GM10266 (cell line): ENCODE measurements at regions not wholly inside any gene's neighbourhood (a gene's known extent, or its start where the extent isn't known, plus 50 kb on each side); places are given as distances from the start of the nearest gene placed in this dataset.

Experiments used
- DNase-seq: peaks from one replicate; pipeline ENCODE4 v3.0.0; 2012; ENCODE audit errors: extremely low spot score
- TF ChIP-seq, protein P1 (sequence below): IDR thresholded peaks from 2 replicates; pipeline ENCODE4 v1.5.1; 2012; ENCODE audit warnings: mild to moderate bottlenecking, low read depth; ENCODE audit not compliant: control insufficient read depth, insufficient read depth; ENCODE audit errors: missing control alignments

DNA sequence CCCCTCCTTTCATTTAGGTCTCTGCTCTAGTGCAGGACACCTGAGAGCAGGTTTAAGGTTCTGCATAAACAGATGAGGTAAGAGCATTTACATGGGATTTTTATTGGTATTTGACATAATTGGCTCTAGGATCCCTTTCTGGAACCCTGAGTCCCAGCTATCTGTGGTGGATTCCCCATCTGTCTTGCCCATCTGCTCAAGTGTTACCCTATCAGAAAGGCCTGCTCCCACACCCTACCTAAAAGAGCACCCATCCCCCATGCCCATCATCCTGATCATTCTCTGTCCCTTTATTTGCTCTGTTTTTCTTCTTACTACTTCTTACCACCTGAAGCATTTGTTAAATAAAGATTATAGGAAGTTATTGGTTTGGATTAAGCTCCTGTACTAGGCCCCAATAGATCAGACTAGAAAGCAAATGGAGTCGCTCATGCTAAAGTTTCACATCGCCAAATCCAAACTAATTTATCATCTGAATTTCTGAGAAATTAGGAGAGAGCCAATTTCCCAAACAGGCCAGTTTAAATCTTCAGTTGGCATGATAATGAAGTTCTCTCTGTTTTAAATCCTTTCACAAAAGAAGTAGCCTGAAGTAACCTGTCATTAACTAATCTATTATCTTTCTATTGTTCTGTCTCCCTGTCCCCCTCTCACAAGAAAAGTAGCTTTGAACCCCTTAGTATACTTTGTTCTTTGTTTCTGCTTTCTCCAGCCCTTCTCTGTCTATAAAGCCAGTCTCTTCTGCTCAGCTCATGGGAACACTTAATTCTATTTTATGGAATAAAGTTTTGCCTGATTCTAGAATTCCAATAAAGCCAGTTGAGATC, 178.6 kb downstream of the ZNF674 start:
- DNase-seq = no peak
- TF ChIP-seq, protein P1, sequence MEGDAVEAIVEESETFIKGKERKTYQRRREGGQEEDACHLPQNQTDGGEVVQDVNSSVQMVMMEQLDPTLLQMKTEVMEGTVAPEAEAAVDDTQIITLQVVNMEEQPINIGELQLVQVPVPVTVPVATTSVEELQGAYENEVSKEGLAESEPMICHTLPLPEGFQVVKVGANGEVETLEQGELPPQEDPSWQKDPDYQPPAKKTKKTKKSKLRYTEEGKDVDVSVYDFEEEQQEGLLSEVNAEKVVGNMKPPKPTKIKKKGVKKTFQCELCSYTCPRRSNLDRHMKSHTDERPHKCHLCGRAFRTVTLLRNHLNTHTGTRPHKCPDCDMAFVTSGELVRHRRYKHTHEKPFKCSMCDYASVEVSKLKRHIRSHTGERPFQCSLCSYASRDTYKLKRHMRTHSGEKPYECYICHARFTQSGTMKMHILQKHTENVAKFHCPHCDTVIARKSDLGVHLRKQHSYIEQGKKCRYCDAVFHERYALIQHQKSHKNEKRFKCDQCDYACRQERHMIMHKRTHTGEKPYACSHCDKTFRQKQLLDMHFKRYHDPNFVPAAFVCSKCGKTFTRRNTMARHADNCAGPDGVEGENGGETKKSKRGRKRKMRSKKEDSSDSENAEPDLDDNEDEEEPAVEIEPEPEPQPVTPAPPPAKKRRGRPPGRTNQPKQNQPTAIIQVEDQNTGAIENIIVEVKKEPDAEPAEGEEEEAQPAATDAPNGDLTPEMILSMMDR = no peak

DNA sequence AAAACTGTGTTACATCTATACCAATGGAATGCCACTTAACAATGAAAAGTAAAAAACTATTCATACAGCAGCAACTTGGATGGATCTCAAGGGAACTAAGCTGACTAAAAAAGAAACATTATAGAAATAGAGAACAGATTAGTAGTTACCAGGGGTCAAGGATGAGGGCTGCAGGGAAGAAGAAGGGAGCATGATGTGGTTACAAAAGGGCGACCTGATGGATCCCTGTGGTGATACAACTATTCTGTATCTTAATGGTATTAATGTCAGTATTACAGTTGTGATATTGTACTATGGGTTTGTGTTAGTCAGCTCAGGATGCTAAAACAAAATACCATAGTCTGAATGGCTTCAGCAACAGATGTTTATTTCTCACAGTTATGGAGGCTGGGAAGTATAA, 190.7 kb downstream of the ZNF674 start:
- TF ChIP-seq, protein P1 = no peak
- no peak for DNase-seq

DNA sequence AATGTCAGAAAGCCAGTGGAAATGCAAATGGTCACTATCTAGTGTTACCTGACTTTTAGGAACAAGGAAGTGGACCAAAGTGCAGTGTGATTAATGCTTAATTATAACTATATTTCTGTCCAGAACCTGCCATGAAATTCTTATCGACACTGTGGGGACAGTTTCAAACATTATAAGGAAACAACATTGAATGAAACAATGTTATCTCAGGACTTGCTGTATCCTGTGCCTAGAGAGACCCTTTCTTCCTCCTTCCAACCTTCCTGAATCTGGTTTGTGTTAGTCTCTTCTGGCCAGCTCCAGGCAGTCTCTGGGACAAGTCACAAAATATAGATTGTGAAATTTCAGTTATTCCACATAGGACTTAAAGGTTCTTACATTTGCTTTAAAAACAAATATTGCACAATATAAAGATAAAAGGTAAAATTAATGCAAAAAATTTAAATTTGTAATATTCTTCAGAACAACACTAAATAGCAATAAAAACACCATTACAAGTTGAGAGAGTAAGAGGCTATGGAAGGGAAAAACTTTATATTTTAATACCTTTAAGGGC, 203.4 kb downstream of the ZNF674 start:
- TF ChIP-seq, protein P1 = no peak
- DNase-seq = no peak

DNA sequence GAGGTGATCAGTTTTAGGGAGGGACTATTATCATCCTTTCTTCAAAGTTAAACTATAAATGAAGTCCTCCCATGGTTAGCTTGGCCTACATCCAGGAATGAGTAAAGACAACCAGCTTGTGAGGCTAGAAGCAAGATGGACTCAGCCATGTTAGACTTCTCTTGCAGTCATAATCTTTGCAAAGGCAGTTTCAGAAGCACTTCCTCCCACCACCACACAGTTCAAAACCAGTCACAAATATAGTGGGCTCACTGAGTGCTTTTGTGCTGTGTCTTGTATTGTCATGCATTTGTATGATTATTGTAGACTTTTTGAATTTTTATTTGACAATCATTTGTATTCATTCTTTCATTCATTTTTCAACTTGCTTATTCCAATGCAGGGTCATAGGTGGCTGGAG, 204.5 kb downstream of the ZNF674 start:
- TF ChIP-seq, protein P1 = no peak
- DNase-seq = no peak

DNA sequence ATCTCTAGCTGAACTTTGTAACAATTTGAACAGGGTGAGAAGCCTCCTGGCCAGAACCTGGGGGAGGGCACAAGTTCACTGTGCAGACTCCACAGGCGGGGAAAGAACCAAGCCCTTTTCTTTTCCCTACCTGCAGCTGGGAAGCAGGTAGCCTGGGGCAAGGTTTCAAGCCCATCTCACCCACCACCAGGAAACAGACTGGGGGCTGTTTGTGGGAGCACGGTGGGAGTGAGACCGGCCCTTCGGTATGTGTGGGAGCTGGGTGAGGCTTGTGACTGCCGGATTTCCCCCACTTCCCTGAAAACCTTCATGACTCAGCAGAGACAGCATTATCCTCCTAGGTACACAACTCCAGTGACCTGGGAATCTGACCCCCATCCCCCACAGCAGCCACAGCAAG, 211.7 kb downstream of the ZNF674 start:
- TF ChIP-seq, protein P1 = no peak
- no peak for DNase-seq

DNA sequence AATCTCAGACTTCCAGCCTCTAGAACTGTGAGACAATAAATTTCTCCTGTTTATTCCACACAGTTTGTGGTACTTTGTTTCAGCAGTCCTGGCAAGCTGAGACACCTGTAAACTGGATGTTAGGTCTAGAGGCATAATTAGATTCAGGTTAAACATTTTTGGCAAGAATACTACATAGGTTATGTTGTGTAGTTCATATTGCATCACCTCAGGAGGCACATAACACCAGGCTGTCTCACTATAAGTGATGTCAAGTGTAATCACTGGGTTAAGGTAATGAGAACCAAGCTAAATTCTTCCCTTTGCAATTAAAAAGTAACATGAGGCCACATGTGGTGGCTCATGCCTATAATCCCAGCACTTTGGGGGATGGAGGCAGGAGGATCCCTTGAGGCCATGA, 214.2 kb downstream of the ZNF674 start:
- TF ChIP-seq, protein P1 = no peak
- DNase-seq = no peak

DNA sequence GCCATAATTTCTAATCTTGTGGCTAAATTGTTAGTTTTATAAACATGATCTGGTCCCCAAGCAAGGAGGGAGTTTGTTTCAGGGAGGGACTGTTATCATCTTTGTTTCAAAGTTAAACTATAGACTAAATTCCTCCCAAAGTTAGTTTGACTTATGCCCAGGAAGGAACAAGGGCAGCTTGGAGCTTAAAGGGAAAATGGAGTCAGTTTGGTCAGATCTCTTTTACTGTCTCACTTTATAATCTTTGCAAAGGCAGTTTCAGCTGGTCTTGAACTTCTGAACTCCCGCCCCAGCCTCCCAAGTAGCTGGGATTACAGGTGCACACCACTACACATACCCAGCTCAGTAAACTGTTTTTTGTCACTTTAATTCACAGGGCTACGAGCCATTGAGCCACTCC, 214.7 kb downstream of the ZNF674 start:
- TF ChIP-seq, protein P1 = no peak
- no peak for DNase-seq
